GM18868 (cell line): ENCODE measurements at regions not wholly inside any gene's neighbourhood (a gene's known extent, or its start where the extent isn't known, plus 50 kb on each side); places are given as distances from the start of the nearest gene placed in this dataset.

Experiments used
- ATAC-seq: cut with Tn5 transposase; IDR thresholded peaks from one replicate; pipeline ENCODE4 v1.9.1; 2021; ENCODE audit warnings: mild to moderate bottlenecking, moderate library complexity; ENCODE audit not compliant: unreplicated experiment

DNA sequence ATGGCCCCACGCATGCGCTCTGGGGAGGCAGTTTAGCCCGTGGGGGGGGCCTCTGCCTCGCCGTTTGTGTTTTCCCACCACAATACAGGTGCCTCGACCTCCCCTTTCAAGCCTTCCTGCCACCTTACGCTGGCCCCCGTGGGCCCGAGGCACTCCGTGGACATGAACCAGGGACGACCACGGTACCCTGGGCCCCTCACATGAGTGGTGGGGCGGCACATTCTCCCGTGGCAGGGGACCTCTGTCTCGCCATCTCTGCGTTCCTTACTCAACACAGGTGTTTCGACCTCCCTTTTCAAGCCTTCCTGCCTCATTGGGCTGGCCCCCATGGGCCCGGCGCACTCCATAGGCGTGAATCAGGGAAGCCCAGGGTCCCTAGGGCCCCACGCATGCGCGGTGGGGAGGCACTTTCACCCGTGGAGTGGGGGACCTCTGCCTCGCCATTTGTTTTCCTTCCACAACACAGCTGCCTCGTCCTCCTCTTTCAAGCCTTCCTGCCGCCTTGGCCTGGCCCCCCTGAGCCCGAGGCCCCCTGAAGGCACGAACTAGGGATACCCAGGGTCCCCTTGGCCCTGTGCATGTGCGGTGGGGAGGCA, 339.5 kb downstream of the ALG10 start:
- ATAC-seq, result no peak

DNA sequence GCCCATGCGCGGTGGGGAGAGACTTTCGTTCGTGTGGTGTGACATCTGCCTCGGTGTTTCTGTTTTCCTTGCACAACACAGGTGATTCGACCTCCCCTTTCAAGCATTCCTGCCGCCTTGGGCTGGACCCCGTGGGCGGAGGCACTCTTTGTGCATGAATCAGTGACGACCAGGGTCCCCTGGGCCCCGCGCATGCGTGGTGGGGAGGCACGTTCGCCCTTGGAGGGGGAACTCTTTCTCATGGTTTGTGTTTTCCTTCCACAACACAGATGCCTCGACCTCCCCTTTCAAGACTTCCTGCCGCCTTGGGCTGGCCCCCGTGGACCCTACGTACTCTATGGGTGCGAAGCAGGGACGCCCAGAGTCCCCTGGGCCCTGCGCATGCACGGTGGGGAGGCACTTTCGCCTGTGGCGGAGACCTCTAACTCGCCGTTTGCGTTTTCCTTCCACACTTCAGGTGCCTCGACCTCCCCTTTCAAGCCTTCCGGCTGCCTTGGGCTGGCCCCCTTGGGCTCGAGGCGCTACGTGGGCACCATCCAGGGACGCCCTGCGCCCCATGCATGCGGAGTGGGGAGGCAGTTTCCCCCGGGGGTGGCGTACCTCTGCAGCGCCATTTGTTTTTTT, 340.9 kb downstream of the ALG10 start:
- no peak for ATAC-seq

DNA sequence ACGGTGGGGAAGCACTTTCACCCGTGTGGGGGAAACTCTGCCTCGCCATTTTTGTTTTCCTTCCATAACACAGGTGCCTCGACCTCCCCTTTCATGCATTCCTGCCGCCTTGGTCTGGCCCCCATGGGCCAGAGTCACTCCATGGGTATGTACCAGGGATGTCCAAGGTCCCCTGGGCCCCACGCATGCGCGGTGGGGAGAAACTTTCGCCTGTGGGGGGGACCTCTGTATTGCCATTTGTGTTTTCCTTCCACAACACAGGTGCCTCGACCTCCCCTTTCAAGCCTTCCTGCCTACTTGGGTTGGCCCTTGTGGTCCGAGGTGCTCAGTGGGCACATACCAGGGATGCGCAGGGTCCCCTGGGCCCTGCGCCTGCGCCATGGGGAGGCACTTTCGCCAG, 345.8 kb downstream of the ALG10 start:
- ATAC-seq, result no peak

DNA sequence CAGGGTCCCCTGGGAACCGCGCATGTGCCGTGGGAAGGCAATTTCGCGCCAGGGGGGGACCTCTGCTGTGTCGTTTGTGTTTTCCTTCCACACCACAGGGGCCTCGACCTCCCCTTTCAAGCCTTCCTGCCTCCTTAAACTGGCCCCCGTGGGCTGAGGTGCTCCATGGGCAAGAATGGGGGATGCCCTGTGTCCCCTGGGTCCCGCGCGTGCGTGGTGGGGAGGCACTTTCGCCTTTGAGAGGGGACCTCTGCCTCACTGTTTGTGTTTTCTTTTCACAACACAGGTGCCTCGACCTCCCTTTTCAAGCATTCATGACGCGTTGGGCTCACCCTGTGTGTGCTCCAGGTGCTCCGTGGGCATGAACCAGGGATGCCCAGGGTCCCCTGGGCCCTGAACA, 348.8 kb downstream of the ALG10 start:
- ATAC-seq, result no peak

- no peak for ATAC-seq
Measured at GRCh38 chr12:34372003-34372402, 349.7 kb downstream of the ALG10 start.

DNA sequence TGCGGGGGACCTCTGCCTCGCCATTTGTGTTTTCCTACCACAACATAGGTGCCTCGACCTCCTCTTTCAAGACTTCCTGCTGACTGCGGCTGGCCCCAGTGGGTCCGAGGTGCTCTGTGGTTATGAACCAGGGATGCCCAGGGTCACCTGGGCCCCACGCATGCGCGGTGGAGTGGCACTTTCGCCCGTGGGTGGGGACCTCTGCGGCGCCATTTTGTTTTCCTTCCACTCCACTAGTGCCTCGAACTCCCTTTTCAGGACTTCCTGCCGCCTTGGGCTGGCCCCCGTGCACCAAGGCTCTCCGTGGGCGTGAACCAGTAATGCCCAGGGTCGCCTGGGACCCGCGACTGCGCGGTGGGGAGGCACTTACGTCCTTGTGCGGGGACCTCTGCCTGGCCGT, 351.6 kb downstream of the ALG10 start:
- ATAC-seq, result no peak

- ATAC-seq, result no peak
Measured at GRCh38 chr12:34376133-34376799, 354.0 kb downstream of the ALG10 start.

GRCh38 chr12:34377243-34378035, 355.1 kb downstream of the ALG10 start:
- ATAC-seq, result no peak

DNA sequence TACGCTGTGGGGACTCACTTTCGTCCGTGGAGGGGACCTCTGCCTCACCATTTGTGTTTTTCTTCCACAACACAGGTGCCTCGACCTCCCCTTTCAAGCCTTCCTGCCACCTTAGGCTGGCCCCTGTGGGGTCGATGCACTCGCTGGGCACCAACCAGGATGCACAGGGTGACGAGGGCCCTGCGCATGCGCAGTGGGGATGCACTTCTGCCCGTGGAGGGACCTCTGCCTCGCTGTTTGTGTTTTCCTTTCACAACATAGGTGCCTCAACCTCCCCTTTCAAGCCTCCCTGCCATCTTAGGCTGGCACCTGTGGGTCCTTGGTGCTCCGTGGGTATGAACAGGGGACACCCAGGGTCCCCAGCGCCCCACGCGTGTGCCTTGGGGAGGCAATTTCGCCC, 356.8 kb downstream of the ALG10 start:
- no peak for ATAC-seq

DNA sequence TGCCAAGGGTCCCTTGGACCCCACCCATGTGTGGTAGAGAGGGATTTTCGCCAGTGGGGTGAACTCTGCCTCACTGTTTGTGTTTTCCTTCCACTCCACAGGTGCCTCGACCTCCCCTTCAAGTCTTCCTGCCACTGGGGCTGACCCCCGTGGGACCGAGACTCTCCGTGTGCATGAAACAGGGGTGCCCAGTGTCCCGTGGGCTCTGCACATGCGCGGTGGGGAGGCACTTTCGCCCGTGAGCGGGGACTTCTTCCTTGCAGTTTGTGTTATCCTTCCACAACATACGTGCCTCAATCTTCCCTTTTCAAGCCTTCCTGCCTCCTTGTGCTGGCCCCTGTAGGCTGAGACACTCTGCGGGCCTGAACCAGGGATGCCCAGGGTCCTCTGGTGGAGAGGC, 362.4 kb downstream of the ALG10 start:
- ATAC-seq, result no peak

- ATAC-seq, result no peak
Measured at GRCh38 chr12:34386016-34386415, 363.7 kb downstream of the ALG10 start.

- no peak for ATAC-seq
Measured at GRCh38 chr12:34386621-34387255, 364.4 kb downstream of the ALG10 start.

- no peak for ATAC-seq
Measured at GRCh38 chr12:34387711-34388635, 365.7 kb downstream of the ALG10 start.

DNA sequence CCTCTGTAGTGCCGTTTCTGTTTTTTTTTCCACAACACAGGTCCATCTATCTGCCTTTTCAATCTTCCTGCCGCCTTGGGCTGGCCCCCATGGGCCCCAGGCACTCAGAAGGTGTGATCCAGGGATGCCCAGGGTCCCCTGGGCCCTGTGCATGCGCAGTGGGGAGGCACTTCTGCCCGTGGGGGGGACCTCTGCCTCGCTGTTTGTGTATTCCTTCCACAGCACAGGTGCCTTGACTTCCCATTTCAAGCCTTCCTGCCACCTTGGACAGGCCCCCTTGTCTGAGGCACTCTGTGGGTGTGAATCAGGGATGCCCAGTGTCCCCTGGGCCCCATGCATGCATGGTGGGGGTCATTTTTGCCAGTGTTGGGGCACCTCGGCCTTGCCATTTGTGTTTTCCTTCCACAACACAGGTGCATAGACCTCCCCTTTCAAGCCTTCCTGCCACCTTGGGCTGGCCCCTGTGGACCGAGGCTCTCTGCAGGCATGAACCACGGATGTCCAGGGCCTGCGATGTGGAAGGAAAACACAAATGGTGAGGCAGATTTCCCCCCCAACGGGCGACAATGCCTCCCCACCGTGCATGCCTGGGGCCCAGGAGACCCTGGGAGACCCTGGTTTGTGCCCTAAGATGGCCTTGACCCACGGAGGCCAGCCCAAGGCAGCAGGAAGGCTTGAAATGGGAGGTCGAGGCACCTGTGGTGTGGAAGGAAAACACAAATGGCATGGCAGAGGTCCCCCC, 366.5 kb downstream of the ALG10 start:
- ATAC-seq, result no peak

- ATAC-seq, result no peak
Measured at GRCh38 chr12:34389378-34390170, 367.3 kb downstream of the ALG10 start.

GRCh38 chr12:34390171-34390841, 368.0 kb downstream of the ALG10 start:
- no peak for ATAC-seq

DNA sequence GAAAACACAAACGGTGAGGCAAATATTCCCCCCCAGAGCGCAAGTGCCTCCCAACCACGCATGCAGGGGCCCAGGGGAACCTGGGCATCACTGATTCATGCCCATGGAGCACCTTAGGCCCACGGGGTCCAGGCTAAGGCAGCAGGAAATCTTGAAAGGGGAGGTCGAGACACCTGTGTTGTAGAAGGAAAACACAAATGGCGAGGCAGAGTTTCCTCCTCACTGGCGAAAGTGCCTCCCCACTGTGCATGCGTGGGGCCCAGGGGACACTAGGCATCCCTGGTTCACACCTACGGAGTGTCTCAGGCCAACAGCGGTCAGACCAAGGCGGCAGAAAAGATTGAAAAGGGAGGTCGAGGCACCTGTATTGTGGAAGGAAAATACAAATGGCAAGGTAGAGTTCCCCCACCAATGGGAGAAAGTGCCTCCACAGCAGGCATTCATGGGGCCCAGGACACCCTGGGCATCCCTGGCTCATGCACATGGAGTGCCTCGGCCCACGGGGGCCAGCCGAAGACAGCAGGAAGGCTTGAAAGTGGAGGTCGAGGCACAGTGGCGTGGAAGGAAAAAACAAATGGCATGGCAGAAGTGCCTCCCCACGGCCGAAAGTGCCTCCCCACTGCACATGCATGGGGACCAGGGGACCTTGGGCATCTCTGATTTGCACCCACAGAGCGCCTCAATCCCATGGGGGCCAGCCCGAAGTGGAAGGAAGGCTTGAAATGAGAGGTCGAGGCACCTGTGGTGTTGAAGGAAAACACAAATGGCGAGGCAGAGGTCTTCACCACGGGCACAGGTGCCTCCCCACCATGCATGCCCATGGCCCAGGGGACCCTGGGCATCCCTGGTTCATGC, 368.8 kb downstream of the ALG10 start:
- no peak for ATAC-seq
